ENCODE measurements at regions not wholly inside any gene's neighbourhood (a gene's known extent, or its start where the extent isn't known, plus 50 kb on each side); places are given as distances from the start of the nearest gene placed in this dataset.
"Not testable (repeated sequence)": the region's sequence is repeated elsewhere in the genome, so short reads cannot be mapped to it uniquely, and the experiment has no call there.

- DNase-seq, result no peak
Observed at GRCh38 chr2:81396417-81397019, 1092.0 kb upstream of the LRRTM1 start.

GRCh38 chr2:81395746-81396145 lies 1091.2 kb upstream of the LRRTM1 start:
- no peak for DNase-seq

- DNase-seq, result no peak
Observed at GRCh38 chr2:81389203-81389602, 1084.7 kb upstream of the LRRTM1 start.

- DNase-seq, result no peak
Observed at GRCh38 chr2:81363800-81364199, 1059.2 kb upstream of the LRRTM1 start.

GRCh38 chr2:81362468-81362867 lies 1057.9 kb upstream of the LRRTM1 start:
- DNase-seq, result not testable (repeated sequence)

GRCh38 chr2:81355436-81355835 lies 1050.9 kb upstream of the LRRTM1 start:
- no peak for DNase-seq

GRCh38 chr2:81334046-81334445 lies 1029.5 kb upstream of the LRRTM1 start:
- no peak for DNase-seq

- no peak for DNase-seq
Observed at GRCh38 chr2:81328968-81329367, 1024.4 kb upstream of the LRRTM1 start.

GRCh38 chr2:81327911-81328310 lies 1023.4 kb upstream of the LRRTM1 start:
- DNase-seq, result no peak

GRCh38 chr2:81324046-81324445 lies 1019.5 kb upstream of the LRRTM1 start:
- DNase-seq, result no peak

- DNase-seq, result no peak
Observed at GRCh38 chr2:81304154-81304830, 999.7 kb upstream of the LRRTM1 start.

GRCh38 chr2:81303321-81303720 lies 998.8 kb upstream of the LRRTM1 start:
- DNase-seq, result no peak

- DNase-seq, result no peak
Observed at GRCh38 chr2:81299841-81300240, 995.3 kb upstream of the LRRTM1 start.

- no peak for DNase-seq
Observed at GRCh38 chr2:81290846-81291245, 986.3 kb upstream of the LRRTM1 start.

- DNase-seq, result no peak
Observed at GRCh38 chr2:81283081-81283480, 978.5 kb upstream of the LRRTM1 start.

- no peak for DNase-seq
Observed at GRCh38 chr2:81282151-81282769, 977.7 kb upstream of the LRRTM1 start.

- no peak for DNase-seq
Observed at GRCh38 chr2:81276595-81276994, 972.0 kb upstream of the LRRTM1 start.

GRCh38 chr2:81266106-81266505 lies 961.6 kb upstream of the LRRTM1 start:
- no peak for DNase-seq

GRCh38 chr2:81263989-81264388 lies 959.4 kb upstream of the LRRTM1 start:
- DNase-seq, result no peak

- no peak for DNase-seq
Observed at GRCh38 chr2:81260320-81260719, 955.8 kb upstream of the LRRTM1 start.

- DNase-seq, result no peak
Observed at GRCh38 chr2:81250270-81250669, 945.7 kb upstream of the LRRTM1 start.

- no peak for DNase-seq
Observed at GRCh38 chr2:81249152-81249551, 944.6 kb upstream of the LRRTM1 start.

- DNase-seq, result no peak
Observed at GRCh38 chr2:81247648-81248047, 943.1 kb upstream of the LRRTM1 start.

GRCh38 chr2:81242501-81242900 lies 937.9 kb upstream of the LRRTM1 start:
- DNase-seq, result no peak

- no peak for DNase-seq
Observed at GRCh38 chr2:81238462-81238861, 933.9 kb upstream of the LRRTM1 start.
